HT1080 (cell line): ENCODE measurements at regions not wholly inside any gene's neighbourhood (a gene's known extent, or its start where the extent isn't known, plus 50 kb on each side); places are given as distances from the start of the nearest gene placed in this dataset.
"Not testable (repeated sequence)": the region's sequence is repeated elsewhere in the genome, so short reads cannot be mapped to it uniquely, and the experiment has no call there.

Source experiments
- DNase-seq: peaks from one replicate; pipeline ENCODE4 v3.0.0-alpha.2; 2015; ENCODE audit warnings: low read depth

DNA sequence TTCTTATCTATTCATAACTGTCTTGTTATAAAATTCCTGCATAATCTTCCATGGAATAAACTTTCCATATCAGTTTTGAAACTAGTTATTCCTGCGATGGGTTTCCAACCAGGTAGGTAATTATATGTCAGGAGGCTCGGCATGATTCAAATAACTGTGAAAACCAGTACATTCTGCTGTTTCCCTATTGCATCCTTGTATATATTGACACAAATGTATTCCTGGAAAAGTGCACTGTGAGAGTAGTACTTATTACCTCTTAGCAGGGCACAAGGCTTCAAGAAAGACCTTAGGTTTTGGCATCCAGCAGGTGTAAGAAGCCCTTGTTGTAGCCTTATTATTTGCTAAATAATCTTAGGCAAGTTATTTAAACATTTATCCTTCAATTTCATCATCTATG is 1131.3 kb upstream of the ATXN8OS start:
- DNase-seq, result no peak

DNA sequence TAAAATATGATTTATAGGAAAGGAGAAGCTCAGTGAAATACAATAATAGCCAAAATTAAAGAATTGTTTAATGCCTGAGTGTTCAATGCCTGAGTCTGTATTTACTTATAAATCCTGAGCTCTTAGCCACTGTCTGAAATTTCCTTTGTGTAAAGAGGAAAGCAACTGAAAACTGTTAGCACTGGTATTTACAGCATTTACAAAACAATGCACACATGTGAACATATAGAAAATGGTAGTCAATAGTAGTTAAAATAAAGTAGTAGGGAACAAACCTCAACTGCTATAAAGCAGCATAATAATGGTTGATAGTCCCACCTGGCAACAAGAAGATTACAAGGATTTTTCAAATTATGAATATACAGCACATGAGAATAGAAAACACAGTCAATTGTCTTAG is 1137.1 kb upstream of the ATXN8OS start:
- no peak for DNase-seq

DNA sequence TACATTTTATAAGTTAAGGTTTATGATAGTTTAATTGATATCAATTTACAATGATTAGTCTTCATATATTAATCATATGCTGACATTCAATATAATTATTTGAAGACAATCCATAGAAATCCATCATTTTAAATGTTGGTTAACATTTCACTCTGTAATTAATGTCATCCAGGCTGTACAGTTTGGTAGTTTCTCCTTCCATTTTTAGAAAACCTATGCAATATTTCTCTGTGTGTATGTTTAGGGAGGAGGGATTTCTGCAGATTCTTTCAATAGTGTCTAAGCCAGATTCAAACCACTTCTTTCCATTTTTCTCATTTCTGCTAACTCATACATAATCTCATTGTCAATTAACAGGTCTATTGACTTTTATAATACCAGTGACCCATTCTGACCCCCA is 1159.0 kb upstream of the ATXN8OS start:
- DNase-seq, result no peak

DNA sequence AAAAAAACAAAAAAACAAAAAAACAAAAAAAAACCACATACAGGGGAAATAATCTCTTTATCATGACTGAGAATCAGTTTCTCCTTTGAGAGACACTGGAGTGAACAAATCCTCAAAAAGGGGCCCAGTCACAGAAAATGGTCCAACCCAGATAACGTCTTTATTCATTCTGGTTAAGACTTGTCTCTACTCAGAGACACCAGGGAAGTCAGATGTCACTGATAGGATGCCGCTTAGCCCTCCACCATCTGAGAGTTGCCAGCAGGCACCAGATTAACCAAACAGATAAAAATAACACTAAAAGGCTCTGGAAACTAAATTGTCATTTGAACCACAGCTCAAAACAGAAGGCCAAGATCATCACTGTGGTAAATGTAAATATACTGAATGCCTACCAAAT is 1163.4 kb upstream of the ATXN8OS start:
- DNase-seq, result no peak

DNA sequence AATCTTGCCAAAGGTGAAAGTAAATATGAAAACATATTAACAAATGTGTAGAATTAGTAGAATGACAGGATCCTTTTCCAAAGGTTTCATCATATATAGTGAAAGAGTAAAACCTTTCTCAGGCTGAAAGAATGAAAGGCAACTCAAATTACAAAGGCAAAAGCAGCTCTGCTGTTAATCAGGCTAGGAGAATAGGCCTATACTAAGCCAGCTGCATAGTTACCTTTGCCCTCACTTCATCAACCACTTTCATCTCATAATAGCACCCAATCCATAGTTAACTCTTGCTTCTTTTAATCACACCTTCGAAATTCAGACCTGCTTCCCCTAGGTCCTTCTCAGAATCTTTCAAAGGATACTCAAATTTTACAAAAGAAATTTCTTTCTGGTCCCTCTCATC is 1167.6 kb upstream of the ATXN8OS start:
- DNase-seq, result no peak

DNA sequence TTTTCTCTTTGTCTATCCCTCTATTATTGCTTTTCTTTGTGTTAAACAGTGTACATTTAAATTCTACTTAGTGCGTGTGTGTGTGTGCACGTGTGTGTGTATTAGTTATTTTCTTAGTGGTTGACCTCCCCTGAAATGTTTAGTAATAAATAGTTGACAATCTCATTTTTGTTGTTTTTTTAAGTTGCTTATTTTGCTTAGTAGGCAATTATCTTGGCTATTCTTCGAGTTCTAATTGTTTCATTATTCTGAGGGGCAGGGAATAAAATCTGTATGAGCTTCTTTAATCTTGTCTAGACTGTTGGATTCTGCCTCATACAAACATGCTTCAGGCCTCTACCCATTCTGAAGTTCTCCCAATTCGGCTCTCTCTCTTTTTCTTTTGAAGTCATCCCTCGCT is 1169.0 kb upstream of the ATXN8OS start:
- DNase-seq, result no peak

DNA sequence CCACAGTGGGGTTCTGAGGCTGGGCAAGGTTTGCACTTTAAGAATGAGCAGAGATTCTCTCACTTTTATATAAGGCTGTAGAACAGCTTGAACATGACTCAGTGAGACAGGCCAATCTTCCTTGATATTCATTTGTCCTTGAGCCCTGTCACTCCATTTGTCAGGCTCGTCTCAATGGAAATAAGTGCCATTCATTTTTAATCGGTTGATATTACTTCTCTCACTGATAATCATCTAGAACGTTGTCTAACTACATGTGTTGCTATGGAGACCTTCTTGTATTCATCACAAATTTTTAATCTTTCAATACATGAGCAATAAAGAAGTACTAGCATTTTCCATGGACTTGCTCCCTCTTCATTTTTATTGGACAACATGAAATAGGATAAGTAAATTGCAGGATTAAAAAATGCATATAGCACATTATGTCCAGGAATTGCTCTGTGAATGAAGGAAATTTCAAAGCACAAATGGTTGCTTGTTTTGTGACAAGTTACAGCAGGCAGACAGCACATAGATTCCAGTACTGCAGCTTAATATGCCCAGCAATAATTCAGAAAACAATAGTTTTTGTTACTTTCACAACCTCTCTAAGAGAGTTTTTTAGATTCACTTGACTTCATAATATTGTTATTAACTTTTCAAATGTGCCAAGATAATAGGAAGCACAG is 1178.4 kb upstream of the ATXN8OS start:
- DNase-seq, result no peak

DNA sequence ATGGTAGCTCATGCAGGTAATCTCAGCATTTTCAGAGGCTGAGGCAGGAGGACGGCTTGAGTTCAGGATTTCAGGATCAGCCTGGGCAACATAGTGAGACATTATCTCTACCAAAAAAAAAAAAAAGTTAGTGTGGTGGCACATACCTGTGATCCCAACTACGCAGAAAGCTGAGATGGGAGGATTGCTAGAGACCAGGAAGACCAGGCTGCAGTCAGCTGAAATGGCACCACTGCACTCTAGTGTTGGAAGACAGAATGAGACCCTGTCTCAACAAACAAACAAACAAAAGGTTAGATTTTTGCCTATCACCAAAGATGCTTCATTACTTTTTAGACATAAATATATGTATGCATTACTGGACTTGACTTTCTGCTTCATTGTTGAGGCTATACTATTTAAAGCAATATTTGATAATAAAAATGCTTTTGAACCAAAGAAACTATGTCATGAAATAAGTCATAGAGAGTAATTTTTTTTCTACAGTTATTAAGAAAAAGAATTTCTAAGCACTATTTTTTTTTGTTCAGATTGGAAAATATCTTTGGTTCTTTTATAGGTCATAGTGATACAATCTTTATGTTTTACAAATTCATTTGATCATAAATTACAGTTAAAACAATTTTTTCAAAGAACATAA is 1180.1 kb upstream of the ATXN8OS start:
- DNase-seq, result peak; percentile 44

DNA sequence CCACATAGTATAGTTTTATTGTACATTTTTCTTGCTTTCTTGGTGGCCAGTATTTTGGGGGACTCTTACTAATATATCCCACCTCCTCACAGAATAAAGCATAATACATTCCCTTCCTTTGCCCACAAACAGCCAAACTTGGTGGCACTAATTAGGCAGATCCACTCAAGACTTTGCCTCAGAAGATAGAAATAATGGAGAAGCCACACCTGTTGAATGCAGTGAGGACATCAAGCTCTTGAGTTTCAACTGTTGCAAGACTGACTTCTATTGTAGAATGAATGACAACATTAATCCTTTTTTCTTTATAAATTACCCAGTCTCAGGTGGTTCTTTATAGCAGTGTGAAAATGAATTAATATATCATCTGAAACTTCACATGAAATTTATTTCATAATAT is 1183.6 kb upstream of the ATXN8OS start:
- DNase-seq, result no peak

DNA sequence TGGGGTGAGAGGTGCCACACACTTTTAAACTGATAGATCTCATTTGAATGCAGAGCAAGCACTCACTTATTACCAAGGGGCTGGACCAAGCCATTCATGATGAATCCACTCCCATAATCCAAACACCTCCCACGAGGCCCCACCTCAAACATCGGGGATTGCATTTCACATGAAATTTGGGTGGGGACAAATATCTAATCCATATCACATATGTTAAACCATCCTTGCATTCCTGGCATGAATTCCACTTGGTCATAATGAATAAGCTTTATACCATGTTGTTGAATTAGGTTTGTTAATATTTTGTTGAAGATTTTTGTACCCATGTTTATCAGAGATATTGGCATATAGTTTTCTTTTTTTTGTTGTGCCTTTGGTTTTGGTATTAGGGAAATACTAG is 1198.7 kb upstream of the ATXN8OS start:
- no peak for DNase-seq

DNA sequence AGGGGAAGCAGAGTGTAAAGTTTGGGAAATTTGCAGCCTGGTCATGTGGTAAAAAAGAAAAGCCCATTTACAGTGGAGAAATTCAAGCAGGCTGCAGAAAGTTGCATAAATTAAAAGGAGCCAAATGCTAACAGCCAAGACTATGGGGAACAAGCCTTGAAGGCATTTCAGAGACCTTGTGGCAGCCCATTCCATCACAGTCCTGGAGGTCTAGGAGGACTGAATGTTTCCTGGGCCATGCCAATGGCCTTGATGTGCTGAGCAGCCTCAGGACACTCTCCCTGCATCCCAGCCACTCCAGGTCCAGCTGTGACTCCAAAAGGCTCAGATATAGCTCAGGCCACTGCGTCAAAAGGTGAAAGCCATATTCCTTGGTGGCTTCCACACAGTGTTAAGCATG is 1202.4 kb upstream of the ATXN8OS start:
- DNase-seq, result no peak

DNA sequence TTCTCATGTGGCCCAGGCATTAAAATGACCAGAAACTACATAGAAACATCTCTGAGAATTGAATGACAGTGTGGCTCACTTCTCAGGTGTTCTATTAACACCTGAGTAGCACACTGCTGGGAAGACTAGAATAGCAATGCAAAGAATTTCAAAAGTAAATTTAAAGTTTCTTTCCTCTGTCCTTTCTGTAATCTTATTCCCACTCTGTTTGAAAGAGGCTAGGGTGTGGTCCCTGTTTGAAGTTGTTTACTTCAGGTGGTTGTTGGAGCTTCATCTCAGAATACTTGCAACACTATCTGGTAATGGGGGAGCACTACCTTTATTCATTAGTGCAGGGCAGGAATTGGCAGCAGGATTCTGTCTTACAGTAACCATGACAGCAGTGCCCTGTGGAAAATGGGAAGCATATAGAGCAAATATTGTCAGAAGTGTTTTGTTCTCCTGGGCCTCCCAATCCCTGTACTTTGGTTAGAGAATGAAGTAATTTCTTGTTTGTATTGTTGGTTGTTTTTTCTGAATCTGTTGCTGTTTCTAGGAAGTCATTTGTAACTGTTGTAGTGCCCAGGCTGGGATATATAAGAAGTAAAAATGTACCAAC is 1210.2 kb upstream of the ATXN8OS start:
- no peak for DNase-seq

DNA sequence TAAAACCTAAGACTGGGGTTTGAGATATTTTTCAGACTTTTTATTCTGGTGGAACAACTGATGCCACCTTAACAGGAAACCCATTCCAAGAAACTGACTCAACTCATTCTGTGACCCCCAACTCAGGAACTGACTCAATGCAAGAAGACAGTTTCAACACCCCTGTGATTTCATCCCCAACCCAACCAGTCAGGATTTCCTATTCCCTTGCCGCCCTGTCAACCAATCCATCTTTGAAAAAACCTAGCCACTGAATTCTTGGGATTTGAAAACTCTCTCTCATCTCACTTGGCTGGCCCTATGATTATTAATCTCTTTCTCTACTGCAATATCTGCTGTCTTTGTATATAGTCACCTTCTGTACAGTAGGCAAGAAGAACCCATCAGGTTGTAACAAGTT is 1211.9 kb upstream of the ATXN8OS start:
- peak; percentile 80 for DNase-seq

DNA sequence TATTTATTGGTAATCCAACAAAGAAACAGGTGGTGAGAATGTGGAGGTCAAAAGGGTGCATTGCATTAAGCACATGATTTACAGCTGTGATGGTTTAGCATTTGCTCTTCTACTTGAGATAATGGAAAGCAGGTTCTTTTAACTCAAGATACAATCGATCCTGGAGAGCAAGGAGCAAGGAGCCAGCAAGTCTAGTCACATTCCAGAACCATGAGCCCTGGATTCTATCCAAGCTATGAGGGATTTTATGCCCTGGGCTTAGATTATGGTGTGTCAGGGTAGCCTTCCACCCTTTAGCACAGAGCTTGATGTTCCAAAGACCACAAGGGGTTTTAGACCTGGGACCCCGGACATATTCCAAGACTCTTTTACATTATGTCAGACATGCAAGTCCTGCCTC is 1213.9 kb upstream of the ATXN8OS start:
- not testable (repeated sequence) for DNase-seq

DNA sequence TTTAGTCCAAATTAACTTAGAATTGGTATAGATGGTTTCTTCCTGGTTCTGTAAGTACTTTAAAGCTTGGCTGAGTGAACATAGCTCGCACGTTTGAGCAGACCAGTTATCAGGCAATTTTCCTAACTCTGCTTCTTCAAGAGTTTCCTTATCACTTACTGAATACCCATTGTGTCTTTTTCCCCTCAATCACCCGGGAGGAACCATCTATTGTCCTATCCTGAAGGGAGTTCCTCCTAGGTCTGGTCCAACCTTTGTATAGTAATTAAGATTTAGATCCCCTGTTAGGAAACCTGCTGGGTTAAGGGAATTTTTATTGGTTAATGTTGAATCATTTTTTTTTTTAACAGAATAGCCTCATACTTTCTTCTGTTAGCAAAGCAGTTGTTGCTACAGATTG is 1215.0 kb upstream of the ATXN8OS start:
- not testable (repeated sequence) for DNase-seq

DNA sequence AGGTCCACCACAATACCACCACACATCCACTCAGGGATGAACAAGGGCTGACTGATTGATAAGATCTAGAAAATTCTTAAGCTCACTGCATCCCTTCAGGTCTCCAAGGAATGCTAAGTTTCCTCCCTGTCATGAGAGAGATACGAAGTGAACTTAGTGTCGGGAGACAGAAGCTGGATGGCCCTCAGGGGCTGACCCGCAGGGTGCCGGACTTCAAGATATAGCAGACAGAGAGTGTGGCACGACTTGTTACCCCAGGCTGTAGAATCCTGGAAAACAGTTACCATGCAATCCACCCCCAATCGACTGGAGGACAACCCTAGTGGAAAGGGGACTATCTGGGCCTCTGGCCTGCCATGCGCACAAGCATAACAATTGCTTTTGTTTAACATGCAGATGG is 1217.5 kb upstream of the ATXN8OS start:
- DNase-seq, result not testable (repeated sequence)

DNA sequence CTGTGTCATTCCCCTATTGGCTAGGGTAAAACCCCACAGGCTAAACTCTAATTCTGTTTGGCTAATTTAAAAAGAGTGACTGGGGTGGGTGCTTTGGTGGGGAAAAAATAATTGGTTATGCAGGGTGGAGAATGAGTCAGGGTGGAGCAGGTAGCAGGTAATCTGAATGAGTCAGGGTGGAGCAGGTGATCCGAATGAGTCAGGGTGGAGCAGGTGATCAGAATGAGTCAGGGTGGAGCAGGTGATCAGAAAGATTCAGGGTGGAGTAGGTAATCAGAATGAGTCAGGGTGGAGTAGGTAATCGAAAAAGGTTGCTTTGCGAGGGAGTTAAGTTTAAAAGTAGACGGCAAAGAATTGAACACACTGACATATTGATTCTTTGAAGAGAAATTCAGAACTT is 1218.8 kb upstream of the ATXN8OS start:
- peak; percentile 25 for DNase-seq

DNA sequence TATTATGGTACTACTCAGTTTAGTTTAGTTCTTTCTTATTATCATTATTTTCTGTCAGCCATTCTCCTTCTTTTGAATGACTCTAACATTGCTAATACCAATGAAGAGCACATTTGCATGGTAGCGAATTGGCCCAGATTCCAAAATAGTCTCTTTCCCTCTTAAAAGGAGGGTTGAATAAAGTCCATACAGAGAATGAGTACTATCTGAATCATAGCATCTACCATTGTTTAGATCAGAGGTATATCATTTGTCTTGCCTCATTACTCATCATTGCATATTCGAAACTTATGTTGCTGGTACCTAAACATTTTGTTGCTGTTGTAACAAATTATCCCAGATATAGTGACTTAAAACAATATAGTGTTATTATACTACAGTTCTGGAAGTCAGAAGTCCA is 1235.3 kb upstream of the ATXN8OS start:
- DNase-seq, result peak; percentile 33

DNA sequence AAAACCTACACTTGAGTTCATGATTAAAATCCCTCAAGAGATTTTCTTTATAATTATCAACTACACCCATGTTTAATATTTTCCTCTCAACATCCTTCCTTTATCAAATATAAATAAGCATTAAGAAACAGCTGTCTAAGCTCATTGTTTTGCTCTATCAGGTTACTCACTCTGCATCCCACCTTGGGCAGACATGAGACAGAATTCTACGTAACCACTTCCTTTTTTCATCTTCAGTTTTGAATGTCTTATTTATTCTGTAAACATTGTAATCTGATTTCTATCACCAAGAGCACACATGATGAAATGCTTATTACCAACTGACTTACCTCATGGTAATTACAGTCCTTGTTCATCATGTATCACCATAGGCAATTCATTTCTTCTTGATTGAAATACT is 1256.6 kb upstream of the ATXN8OS start:
- peak; percentile 11 for DNase-seq

DNA sequence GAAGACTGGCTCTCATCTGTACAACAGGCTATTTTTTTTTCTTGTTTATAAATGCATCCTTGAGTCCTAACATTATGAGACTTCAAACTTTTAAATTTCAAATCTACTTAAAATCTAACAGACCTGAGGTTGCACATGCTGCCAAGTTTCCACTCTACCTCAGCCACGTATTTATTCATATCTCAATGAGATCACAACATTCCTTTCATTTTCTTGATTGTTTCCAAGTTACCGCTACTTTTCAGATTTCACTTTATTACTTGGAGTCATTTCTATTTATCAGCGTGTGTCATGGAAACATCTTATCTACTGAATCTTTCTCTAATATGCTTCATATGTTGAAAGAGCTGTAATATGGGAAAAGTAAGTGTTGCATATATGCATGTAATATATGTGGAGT is 1257.5 kb upstream of the ATXN8OS start:
- no peak for DNase-seq

DNA sequence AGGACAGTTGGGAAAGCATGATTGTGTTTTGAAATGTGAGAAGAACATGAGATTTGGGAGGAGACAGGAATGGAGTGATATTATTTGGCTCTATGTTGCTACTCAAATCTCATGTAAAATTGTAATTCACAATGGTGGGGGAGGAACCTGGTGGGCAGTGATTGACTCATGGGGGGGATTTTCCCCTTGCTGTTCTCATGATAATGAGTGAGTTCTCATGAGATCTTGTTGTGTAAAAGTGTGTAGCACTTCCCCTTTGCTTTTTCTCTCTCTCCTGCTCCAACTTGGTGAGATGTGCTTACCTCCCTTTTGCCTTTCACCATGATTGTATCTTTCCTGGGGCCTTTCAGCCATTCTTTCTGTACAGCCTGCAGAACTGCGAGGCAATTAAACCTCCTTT is 1261.0 kb upstream of the ATXN8OS start:
- DNase-seq, result no peak

DNA sequence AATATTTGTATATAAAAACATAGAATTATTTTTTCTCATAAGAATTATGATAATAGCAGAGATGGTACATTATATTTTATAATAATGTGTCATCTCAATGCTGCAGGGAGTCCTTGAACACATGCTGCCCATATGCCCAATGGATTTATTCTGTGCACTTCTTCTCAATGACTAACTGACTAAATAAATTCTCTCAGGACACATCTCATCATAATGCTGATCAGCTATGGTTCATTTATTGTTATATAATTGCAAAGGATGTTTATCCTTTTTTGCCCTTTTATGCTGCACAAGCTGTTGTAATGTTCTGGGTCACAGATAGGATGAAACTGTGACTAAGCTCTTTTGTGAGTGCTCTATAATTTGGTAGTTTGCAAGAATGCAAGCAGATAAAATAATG is 1273.3 kb upstream of the ATXN8OS start:
- DNase-seq, result no peak

DNA sequence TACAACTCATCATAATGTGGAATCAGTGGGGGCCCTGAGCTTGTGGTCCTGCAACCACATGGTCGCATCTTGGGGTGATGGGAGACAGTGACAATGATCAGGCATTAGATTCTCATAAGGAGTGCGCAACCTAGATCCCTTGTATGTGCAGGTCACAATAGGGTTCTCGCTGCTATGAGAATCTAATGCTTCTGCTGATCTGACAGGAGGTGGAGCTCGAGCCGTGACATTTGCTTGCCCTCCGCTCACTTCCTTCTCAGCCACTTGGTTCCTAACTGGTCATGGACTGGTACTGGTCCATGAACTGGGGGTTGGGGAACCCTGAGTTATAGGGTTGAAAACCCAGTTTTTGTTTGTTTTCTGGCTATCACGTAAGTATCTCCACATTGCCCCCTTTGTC is 1290.9 kb upstream of the ATXN8OS start:
- no peak for DNase-seq
